Activated naive CD4-positive, alpha-beta T cell treated with anti-CD3 and anti-CD28 coated beads, Interleukin-2, amount 50 U/mL, for 72 hours (primary cell): ENCODE measurements at regions not wholly inside any gene's neighbourhood (a gene's known extent, or its start where the extent isn't known, plus 50 kb on each side); places are given as distances from the start of the nearest gene placed in this dataset.
"Not testable (repeated sequence)": the region's sequence is repeated elsewhere in the genome, so short reads cannot be mapped to it uniquely, and the experiment has no call there.

Experiments used
- ATAC-seq, 2 donors: fragments of 150-1000 bp; cut with Tn5 transposase; 2 replicates each; pipeline ENCODE4 v1.10.0; 2021; ENCODE audit warnings: mild to moderate bottlenecking in 2 of 2, moderate library complexity in 2 of 2
- DNase-seq, 2 donors: peaks; one replicate each; pipeline ENCODE4 v3.0.0; 2021 to 2022; ENCODE audit warnings: low spot score in 2 of 2
- H3K27ac Mint-ChIP-seq, 2 donors: one replicate each; pipeline ENCODE4 v1.8.0; 2022; ENCODE audit warnings: mild to moderate bottlenecking in 2 of 2, mixed read lengths in 2 of 2
- H3K36me3 Mint-ChIP-seq, 2 donors: one replicate each; pipeline ENCODE4 v1.8.0; 2022; ENCODE audit warnings: mixed read lengths in 2 of 2
- H3K9me3 Mint-ChIP-seq, 2 donors: one replicate each; pipeline ENCODE4 v1.8.0; 2022; ENCODE audit warnings: mixed read lengths in 2 of 2

GRCh38 chr14:92223025-92223424 is 99.9 kb upstream of the SLC24A4 start:
- Mint-ChIP-seq H3K27ac (peak overlapping the region in 1 of 2 donors; percentile 10), H3K36me3 (no peaks in the 10 kb centered on the region), H3K9me3 (no peaks in the 10 kb centered on the region)
- ATAC-seq (no peak), DNase-seq (no peak)

- DNase-seq, result no peak
- Mint-ChIP-seq H3K27ac (no peak overlapping the region), H3K9me3 (no peaks in the 10 kb centered on the region), H3K36me3 (no peaks in the 10 kb centered on the region)
- no peak for ATAC-seq
Observed at GRCh38 chr14:92224358-92224954, 98.5 kb upstream of the SLC24A4 start.

GRCh38 chr14:92225731-92226130 is 97.2 kb upstream of the SLC24A4 start:
- Mint-ChIP-seq H3K27ac (no peak overlapping the region), H3K36me3 (no peaks in the 10 kb centered on the region), H3K9me3 (no peaks in the 10 kb centered on the region)
- DNase-seq (no peak), ATAC-seq (no peak)

GRCh38 chr14:92226166-92226565 is 96.8 kb upstream of the SLC24A4 start:
- not testable (repeated sequence) for ATAC-seq, H3K36me3 Mint-ChIP-seq, H3K9me3 Mint-ChIP-seq, DNase-seq, H3K27ac Mint-ChIP-seq

GRCh38 chr14:92236243-92236900 is 86.6 kb upstream of the SLC24A4 start:
- H3K27ac Mint-ChIP-seq, result no peak overlapping the region
- no peak for ATAC-seq
- peaks cover 3 to 16% of the 10 kb centered on the region in 2 donors for H3K9me3 Mint-ChIP-seq
- peaks cover 12 to 15% of the 10 kb centered on the region in 2 donors for H3K36me3 Mint-ChIP-seq
- no peak for DNase-seq

- ATAC-seq (no peak), DNase-seq (no peak)
- Mint-ChIP-seq H3K36me3 (peaks cover 10 to 21% of the 10 kb centered on the region in 2 donors), H3K27ac (no peak overlapping the region), H3K9me3 (peaks cover 9 to 10% of the 10 kb centered on the region in 2 donors)
Observed at GRCh38 chr14:92240658-92241057, 82.3 kb upstream of the SLC24A4 start.

GRCh38 chr14:92241966-92242595 is 80.9 kb upstream of the SLC24A4 start:
- Mint-ChIP-seq H3K36me3 (peaks cover 19 to 28% of the 10 kb centered on the region in 2 donors), H3K27ac (no peak overlapping the region), H3K9me3 (peaks cover 17 to 22% of the 10 kb centered on the region in 2 donors)
- ATAC-seq (no peak), DNase-seq (no peak)

GRCh38 chr14:92244805-92245204 is 78.2 kb upstream of the SLC24A4 start:
- Mint-ChIP-seq H3K27ac (no peak overlapping the region), H3K36me3 (peaks cover 19 to 28% of the 10 kb centered on the region in 2 donors), H3K9me3 (peaks cover 17 to 22% of the 10 kb centered on the region in 2 donors)
- no peak for DNase-seq
- no peak for ATAC-seq

- peaks cover 19 to 28% of the 10 kb centered on the region in 2 donors for H3K36me3 Mint-ChIP-seq
- H3K27ac Mint-ChIP-seq, result no peak overlapping the region
- DNase-seq, result no peak
- no peak for ATAC-seq
- H3K9me3 Mint-ChIP-seq, result peaks cover 17 to 22% of the 10 kb centered on the region in 2 donors
Observed at GRCh38 chr14:92247341-92247740, 75.6 kb upstream of the SLC24A4 start.

- peaks cover 17 to 22% of the 10 kb centered on the region in 2 donors for H3K9me3 Mint-ChIP-seq
- H3K36me3 Mint-ChIP-seq, result peaks cover 19 to 28% of the 10 kb centered on the region in 2 donors
- ATAC-seq (no peak), DNase-seq (no peak)
- H3K27ac Mint-ChIP-seq, result no peak overlapping the region
Observed at GRCh38 chr14:92247947-92248346, 75.0 kb upstream of the SLC24A4 start.

GRCh38 chr14:92248696-92249095 is 74.3 kb upstream of the SLC24A4 start:
- peaks cover 16 to 19% of the 10 kb centered on the region in 2 donors for H3K9me3 Mint-ChIP-seq
- ATAC-seq (no peak), DNase-seq (no peak)
- peaks cover 17 to 24% of the 10 kb centered on the region in 2 donors for H3K36me3 Mint-ChIP-seq
- H3K27ac Mint-ChIP-seq, result no peak overlapping the region

GRCh38 chr14:92250366-92250765 is 72.6 kb upstream of the SLC24A4 start:
- DNase-seq, H3K27ac Mint-ChIP-seq, ATAC-seq: not testable (repeated sequence)
- peaks cover 9 to 13% of the 10 kb centered on the region in 2 donors for H3K9me3 Mint-ChIP-seq
- peaks cover 10 to 12% of the 10 kb centered on the region in 2 donors for H3K36me3 Mint-ChIP-seq

- DNase-seq (no peak), ATAC-seq (no peak)
- no peak overlapping the region for H3K27ac Mint-ChIP-seq
- no peaks in the 10 kb centered on the region for H3K36me3 Mint-ChIP-seq
- no peaks in the 10 kb centered on the region for H3K9me3 Mint-ChIP-seq
Observed at GRCh38 chr14:92252323-92252722, 70.6 kb upstream of the SLC24A4 start.

GRCh38 chr14:92253381-92253894 is 69.5 kb upstream of the SLC24A4 start:
- no peak for DNase-seq
- Mint-ChIP-seq H3K36me3 (no peaks in the 10 kb centered on the region), H3K27ac (no peak overlapping the region), H3K9me3 (no peaks in the 10 kb centered on the region)
- ATAC-seq, result no peak

GRCh38 chr14:92254786-92255185 is 68.2 kb upstream of the SLC24A4 start:
- no peak overlapping the region for H3K27ac Mint-ChIP-seq
- ATAC-seq, result no peak
- DNase-seq, result no peak
- H3K36me3 Mint-ChIP-seq, result no peaks in the 10 kb centered on the region
- H3K9me3 Mint-ChIP-seq, result no peaks in the 10 kb centered on the region

- DNase-seq, result no peak
- Mint-ChIP-seq H3K27ac (no peak overlapping the region), H3K36me3 (no peaks in the 10 kb centered on the region), H3K9me3 (no peaks in the 10 kb centered on the region)
- peak in 1 of 2 donors; percentile 45 for ATAC-seq
Observed at GRCh38 chr14:92258934-92259333, 64.0 kb upstream of the SLC24A4 start.

GRCh38 chr14:92259613-92260357 is 63.2 kb upstream of the SLC24A4 start:
- ATAC-seq (no peak), DNase-seq (no peak)
- H3K9me3 Mint-ChIP-seq, result no peaks in the 10 kb centered on the region
- no peak overlapping the region for H3K27ac Mint-ChIP-seq
- H3K36me3 Mint-ChIP-seq, result no peaks in the 10 kb centered on the region
